ENCODE measurements at regions not wholly inside any gene's neighbourhood (a gene's known extent, or its start where the extent isn't known, plus 50 kb on each side); places are given as distances from the start of the nearest gene placed in this dataset.
"Not testable (repeated sequence)": the region's sequence is repeated elsewhere in the genome, so short reads cannot be mapped to it uniquely, and the experiment has no call there.

DNA sequence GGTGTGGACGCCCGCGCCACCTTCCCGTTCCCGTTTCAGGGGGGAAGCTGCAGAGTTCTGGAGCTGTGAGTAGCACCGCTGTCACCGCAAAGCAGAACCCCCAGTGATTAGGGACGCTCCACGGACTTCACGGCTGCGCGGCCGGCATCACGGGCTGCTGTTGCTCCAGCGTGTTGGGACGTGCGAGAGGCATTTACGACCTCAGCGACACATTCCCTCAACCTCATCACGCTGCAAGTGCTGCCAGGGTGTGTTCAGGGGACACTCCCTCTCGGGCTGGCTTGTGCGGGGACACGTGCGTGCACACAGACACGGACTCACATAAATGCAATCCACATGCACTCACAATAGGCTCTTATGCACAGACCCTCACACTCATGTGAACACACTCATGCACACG lies 187.9 kb downstream of the NPIPB11 start:
- not testable (repeated sequence) for DNase-seq (ENCODE audit: low read depth)

DNA sequence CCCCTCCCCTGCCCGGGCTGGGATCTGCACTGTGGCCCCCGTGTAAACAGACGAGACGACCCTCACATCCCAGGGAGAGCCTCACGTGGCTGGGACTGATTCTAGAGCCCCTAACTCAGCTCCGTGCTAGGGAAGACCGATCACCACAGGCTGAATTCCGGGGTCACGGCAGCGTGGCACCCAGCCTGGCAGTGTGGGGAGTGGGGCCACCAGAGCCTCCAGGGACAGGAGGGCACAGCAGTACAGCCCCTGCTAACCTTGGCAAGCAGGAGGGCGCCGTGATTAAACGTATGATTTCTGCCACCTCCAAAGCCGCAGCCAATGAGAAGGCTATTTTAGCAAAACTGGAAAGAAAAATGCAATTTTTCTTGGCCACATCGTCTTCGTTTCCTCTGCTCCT lies 188.3 kb downstream of the NPIPB11 start:
- not testable (repeated sequence) for DNase-seq (ENCODE audit: low read depth)

GRCh38 chr16:29217752-29218126 lies 188.8 kb downstream of the NPIPB11 start:
- not testable (repeated sequence) for DNase-seq (ENCODE audit: low read depth)

DNA sequence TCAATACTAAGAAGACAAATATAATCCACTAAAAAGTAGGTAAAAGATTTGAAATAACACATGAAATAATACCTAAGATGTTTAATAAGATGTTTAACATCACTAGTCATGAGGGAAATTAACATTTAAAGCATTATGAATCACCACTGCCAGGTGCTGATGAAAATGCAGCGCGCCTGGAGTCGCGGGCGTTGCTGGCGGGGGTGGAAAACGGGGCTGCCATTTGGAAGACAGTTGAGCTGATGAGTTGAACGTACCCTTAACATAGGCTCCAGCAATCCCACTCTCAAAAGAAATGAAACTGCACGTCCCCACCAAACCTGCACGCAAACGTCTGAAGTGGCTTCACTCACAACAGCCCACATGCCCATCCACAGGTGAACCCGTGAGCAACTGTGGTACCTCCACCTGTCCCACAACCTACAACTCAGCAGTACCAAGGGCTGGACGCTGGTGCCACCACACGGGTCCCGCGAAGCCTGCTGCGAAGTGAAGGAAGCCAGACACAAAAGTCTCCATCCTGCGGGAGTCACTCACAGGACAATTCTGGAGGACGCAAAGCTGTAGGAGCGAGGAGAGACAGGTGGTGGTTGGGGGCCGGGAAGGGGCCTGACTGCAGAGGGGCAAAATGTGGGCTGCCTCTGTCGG lies 189.3 kb downstream of the NPIPB11 start:
- DNase-seq (ENCODE audit: low read depth), result not testable (repeated sequence)

DNA sequence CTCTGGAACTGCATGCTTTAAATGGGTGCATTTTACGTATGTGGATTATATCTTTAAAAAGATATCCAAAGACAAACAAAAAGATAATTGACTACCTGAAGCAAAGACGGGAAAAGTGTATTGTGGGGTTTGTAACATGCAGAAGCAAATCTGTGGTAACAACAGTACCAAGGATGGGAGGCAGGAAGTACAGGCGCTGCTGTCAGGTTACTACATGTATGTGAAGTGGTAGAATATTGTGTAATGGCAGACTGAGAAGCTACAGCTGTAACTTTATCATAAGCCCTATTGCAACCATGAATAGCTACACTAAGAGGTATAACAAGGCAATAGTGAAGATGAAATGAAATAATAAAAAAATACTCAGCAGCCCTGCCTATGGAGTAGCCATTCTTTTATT lies 192.7 kb downstream of the NPIPB11 start:
- DNase-seq (ENCODE audit: low read depth), result not testable (repeated sequence)

DNA sequence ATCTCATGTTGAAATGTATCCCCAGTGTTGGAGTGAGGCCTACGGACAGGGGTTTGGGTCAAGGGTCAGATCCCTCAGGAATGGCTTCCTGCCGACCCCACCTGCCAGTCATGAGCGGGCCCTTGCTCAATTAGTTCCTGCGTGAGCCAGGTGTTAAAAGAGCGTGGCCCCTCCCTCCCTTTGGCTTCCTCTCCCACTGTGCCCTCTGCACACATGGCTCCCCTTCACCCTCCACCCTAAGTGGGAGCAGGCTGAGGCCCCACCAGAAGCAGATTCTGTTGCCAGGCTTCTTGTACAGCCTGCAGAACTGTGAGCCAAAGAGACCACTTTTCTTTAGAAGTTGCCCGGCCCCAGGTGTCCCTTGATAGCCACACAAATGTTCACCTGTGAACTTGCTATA lies 193.3 kb downstream of the NPIPB11 start:
- not testable (repeated sequence) for DNase-seq (ENCODE audit: low read depth)

GRCh38 chr16:29212084-29213027 lies 194.2 kb downstream of the NPIPB11 start:
- not testable (repeated sequence) for DNase-seq (ENCODE audit: low read depth)

DNA sequence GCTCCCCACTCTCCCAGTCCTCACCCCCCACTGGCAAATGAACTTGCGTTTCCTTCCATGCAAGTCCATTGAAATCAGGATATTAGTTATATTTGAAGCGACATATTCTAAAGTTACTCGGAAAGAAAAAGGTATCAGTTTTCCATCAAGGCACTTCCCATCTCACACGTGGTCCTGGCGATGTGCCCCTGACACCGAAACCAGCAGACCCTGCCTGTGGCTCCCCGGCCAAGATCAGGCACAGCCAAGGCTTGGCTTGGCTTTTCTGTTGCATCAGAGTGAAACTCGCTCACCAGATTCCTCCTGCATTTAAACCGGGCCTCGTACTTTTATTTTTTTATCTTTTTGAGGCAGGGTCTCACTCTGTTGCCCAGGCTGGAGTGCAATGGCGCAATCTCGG lies 195.1 kb downstream of the NPIPB11 start:
- not testable (repeated sequence) for DNase-seq (ENCODE audit: low read depth)

DNA sequence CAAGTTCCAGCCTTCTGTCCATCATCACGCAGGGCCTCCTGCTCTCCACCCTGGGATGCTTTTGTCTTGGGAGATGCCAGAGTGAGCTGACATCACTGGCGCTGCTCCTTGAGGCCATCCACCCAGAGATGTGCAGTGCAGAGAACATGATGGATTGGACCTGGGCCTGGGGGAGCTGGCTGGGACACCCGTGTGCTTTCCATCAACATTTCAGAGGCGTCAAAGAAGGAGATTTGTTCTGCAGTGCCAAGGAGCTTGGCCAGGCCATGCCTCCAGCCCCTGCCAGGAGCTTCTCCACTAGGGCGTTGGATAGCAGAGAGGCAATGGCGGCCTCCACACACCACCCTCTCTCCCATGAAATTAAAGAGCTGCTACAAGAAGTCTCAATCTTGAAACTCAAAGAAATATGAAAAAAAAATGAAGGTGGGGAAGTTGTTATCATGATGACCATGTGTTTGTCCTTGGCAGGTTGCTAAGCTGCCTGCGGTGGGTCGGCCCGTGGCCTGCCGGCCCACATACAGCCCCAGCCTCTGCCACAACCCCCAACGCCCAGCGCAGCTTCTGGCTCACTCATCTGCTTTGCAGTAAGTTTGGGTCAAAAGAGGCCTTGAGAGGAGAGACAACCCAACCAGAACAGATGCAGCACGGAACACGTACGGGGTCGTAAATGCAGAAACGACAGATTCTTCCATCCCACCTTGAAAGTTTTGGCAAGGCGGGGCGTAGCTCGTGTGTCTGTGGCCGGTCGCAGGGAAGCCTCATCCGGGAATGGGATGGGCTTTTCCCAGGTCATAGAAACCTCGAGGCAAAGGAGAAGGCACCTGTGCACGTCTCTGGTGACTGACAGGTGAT lies 196.0 kb downstream of the NPIPB11 start:
- not testable (repeated sequence) for DNase-seq (ENCODE audit: low read depth)

DNA sequence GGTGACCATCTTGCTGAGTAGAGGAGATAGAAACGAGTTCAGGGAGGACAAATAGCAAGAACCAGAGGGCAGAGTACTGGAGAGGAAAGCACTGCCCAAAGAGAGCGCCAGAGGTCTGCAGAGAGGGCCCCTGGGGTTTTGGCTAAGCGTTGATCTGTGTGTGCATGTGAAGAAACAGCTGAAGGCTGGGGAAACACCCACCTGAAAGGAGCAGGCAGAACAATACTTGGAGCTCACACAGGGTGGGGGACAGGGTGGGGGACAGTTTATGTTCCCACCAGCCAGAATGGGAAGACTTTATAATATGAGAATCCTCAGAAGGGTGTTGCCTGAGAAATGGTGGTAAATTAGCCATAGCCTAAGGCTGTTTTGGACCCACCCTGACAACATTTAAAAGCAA lies 200.4 kb downstream of the NPIPB11 start:
- not testable (repeated sequence) for DNase-seq (ENCODE audit: low read depth)

- not testable (repeated sequence) for DNase-seq (ENCODE audit: low read depth)
These were observed 201.4 kb downstream of the NPIPB11 start for GRCh38 chr16:29205151-29205550.

DNA sequence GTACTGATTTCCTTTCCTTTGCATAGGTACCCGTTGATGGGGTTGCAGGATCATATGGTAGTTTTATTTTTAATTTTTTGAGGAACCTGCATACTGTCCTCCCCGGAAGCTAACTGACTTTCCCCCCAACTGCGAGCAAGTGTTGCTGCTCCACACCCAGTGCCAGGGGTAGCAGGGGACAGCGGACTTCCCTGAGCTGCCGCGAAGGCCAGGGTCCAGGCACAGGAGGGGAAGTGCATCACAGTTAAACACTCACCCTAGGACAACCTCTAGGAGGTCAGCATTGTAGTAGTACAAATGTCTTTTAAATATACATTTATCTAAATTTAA lies 201.7 kb downstream of the NPIPB11 start:
- DNase-seq (ENCODE audit: low read depth), result no peak

DNA sequence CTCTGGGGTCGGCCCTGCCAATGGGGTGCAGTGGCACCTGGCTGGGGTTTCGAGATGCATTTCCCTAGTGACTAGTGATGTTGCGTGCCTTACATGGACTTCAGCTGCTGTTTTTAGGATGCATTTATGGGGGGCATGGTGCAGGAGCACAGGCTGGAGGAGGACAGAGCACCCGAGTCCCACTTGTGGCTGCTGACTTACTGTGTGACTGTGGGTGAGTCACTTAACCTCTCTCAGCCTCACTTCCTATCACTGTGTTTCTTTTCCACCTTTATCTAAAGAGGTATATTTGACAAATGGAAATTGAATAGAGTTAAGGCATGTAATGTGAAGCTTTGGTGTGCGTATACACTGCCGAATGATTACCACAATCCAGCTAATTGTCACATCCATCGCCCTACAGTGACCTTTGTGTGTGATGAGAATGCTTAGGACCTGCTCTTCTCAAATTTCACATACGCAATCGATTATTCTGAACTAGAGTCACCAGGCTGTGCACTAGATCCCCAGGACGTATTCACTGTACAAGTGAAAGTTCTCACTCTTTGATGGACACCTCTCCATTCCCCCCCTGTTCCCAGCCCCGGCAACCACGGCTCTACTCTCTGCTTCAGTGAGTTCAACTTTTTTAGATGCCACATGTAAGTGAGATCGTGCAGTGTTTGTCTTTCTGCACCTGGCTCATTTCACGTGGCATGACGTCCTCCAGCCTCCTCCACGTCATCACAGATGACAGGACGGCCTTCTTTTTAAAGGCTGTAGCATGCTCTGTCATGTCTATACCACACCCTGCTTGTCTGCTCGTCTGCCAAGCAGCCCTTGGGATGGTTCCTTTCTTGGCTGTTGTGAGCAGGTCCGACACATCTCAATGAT lies 202.3 kb downstream of the NPIPB11 start:
- DNase-seq (ENCODE audit: low read depth), result not testable (repeated sequence)

DNA sequence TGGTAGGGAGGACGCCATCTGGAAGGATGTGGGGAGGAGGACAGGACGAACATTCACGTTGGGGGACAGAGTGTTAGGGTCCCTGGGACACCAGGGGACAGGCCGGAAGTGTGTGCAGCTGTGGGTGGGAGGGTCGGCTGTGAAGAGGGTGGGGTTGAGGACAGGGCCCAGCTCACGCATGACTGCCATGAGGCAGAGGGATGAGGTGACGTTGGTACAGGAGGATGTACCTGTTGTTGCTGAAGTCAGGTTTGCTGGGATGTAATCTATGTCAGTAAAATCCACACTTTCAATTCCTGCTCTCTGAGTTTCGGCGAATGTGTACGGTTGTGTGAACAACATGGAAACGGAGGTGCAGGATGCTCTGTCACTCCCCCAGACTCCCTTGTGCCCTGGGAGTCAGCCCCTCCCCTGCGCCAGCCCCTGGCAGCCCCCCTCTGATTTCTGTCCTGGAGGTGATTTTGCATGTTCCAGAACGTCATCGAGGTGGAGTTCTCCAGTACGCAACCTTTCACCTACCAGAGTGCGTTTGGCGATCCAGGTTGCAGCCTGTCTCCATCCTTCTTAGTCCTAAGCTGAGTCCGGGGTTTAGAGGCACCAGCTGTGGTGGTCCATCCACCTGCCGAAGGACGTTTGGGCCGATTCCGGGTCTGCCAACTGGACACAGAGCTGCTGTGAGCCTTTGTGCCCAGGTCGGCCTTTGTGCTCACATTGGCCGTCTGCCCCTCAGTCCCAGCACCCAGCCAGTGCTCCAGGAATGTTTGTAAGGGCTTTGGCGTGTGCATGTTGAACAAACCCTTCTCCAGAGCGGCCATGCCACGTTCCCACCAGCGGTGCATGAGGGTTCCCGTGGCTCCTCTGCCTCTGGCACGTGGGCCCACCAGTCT lies 203.2 kb downstream of the NPIPB11 start:
- not testable (repeated sequence) for DNase-seq (ENCODE audit: low read depth)

DNA sequence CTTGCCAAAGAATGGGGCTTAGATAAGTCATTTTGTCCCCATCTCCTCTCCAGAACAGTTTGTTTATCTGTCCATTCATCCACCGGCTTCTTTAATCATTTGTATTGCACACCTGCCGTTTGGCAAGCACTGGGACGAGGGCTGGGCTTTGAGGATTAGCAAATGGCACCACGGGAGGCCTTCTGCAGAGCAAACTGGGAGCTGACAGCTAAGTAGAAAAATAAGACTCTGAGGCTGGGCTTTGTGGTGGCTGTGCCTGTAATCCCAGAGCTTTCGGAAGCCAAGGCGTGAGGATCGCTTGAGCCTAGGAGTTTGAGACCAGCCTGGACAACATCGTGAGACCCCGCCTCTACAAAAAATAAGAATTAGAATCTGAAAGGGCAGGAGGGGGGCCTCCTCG lies 203.9 kb downstream of the NPIPB11 start:
- DNase-seq (ENCODE audit: low read depth), result not testable (repeated sequence)

DNA sequence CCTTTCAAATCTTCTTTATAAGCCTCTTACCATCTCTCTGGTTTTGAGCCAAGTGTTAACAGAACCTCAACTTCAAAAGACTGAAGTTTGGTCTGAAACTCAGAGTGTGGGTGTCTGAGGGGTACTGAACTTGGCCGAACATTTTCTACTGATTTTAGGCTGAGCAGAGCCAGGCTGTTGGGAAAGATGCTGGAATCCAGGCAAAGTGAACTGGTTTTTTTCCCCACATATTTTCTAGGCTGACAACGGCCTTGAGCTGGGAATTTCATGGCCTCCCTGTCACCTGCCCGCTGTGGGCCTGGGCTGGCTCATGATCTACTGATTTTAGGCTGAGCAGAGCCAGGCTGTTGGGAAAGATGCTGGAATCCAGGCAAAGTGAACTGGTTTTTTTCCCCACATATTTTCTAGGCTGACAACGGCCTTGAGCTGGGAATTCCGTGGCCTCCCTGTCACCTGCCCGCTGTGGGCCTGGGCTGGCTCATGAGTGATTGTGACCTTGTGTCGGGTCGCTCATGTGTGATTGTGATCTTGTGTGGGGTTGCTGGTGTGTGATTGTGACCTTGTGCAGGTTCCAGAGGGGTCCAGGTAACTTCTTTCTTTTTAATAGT lies 204.4 kb downstream of the NPIPB11 start:
- not testable (repeated sequence) for DNase-seq (ENCODE audit: low read depth)

GRCh38 chr16:29201296-29202024 lies 205.1 kb downstream of the NPIPB11 start:
- not testable (repeated sequence) for DNase-seq (ENCODE audit: low read depth)

DNA sequence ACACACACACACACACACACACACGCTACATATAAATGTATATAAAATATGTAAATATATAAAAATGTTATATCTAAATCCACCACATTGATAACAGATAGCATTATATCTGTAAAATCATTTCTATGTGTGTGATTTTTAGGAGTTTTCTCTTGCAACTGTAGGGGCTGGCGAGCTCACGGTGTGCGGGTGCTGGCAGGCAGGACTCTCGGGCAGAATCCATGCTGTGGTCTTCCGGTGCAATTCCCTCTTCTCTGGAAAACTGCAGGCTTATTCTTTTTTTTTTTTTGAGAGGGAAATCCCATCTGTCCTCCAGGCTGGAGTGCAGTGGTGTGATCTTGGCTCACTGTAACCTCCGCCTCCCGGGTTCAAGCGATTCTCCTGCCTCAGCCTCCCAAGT lies 205.8 kb downstream of the NPIPB11 start:
- not testable (repeated sequence) for DNase-seq (ENCODE audit: low read depth)

- DNase-seq (ENCODE audit: low read depth), result not testable (repeated sequence)
These were observed 206.3 kb downstream of the NPIPB11 start for GRCh38 chr16:29200135-29200601.

Data from activated T-cell treated with anti-CD3 and anti-CD28 coated beads for 48 hours (primary cell).